Activated CD4-positive, alpha-beta T cell treated with anti-CD3 and anti-CD28 coated beads, Interleukin-2, amount 10 ng/mL, durations not matched to agents 7 days and 5 days (primary cell): ENCODE measurements at regions not wholly inside any gene's neighbourhood (a gene's known extent, or its start where the extent isn't known, plus 50 kb on each side); places are given as distances from the start of the nearest gene placed in this dataset.

Experiments used
- CTCF ChIA-PET: fragments of 350-600 bp; sonication (Branson Sonifier 250); formaldehyde crosslinking; loops from one replicate; lab custom pipeline; 2021; ENCODE audit warnings: antibody characterized with exemption; lab: Charles Lee
- POLR2A ChIA-PET: fragments of 350-600 bp; sonication (Branson Sonifier 250); formaldehyde crosslinking; loops from one replicate; lab custom pipeline; 2021; ENCODE audit warnings: antibody characterized with exemption; lab: Charles Lee
- DNase-seq: peaks from one replicate; pipeline ENCODE4 v3.0.0-alpha.2; 2020
- H3K27ac Mint-ChIP-seq: one replicate; pipeline ENCODE4 v1.8.0; 2021; ENCODE audit warnings: mild to moderate bottlenecking, moderate library complexity, mixed read lengths
- H3K27me3 Mint-ChIP-seq: one replicate; pipeline ENCODE4 v1.8.0; 2021; ENCODE audit warnings: mixed read lengths
- H3K36me3 Mint-ChIP-seq: one replicate; pipeline ENCODE4 v1.8.0; 2021; ENCODE audit warnings: low read depth, mixed read lengths
- H3K4me1 Mint-ChIP-seq: one replicate; pipeline ENCODE4 v1.8.0; 2021; ENCODE audit warnings: mixed read lengths
- H3K4me3 Mint-ChIP-seq: one replicate; pipeline ENCODE4 v1.8.0; 2021; ENCODE audit warnings: mild to moderate bottlenecking, moderate library complexity, mixed read lengths
- H3K9me3 Mint-ChIP-seq: one replicate; pipeline ENCODE4 v1.8.0; 2021; ENCODE audit warnings: mixed read lengths

DNA sequence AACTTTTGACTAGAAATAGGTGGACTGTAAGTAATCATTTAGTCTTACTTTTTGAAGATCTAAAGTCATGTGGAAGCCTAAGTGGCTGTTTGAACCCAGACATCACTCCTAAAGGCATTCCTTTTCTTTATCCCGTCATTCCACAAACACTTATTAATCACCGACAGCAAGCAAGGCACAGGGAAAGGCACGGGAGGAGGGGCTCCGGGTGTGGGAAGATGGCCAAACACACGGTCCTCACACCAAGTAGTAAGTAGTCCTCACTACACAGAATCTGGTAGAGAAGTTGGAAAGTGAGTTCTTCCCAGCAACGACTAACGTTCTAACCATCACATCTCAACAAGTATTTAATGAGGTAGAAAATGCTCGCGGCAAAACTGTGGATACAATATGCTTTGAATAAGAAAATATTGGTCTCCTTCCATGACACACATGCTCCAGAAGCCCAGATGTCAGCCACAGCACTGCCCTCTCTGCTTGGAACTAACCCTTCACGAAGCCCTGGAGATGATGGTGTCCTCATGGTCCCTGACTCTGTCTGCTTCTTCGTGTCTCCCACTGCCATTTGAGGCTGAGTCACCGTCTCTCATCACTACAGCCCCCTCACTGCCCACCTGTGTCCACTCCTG, 202.2 kb downstream of the OPA1 start:
- Mint-ChIP-seq H3K27me3 (peaks cover 8% of the 10 kb centered on the region), H3K4me3 (no peak overlapping the region), H3K36me3 (no peaks in the 10 kb centered on the region), H3K9me3 (no peaks in the 10 kb centered on the region), H3K4me1 (peaks cover 4% of the 10 kb centered on the region), H3K27ac (no peak overlapping the region)
- ChIA-PET POLR2A (no interaction called here), CTCF (no interaction called here)
- no peak for DNase-seq

DNA sequence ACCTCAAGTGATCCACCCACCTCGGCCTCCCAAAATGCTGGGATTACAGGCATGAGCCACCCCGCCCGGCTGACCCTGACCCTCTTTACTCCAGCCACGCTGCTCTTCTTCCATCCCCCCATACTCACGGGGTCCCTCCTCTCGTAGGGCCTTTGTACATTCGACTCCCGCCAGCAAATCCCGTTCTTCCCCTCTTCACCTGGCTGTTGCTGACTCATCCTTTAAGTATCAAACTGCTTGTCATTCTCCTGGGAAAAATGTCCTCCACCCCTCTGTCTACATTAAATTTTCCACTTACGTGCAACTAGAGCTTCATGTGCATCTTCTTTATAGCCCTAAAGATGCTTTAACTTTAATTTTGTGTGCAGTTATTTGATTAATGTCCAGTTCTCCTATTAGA, 203.1 kb downstream of the OPA1 start:
- DNase-seq, result no peak
- Mint-ChIP-seq H3K4me1 (peaks cover 4% of the 10 kb centered on the region), H3K27ac (no peak overlapping the region), H3K9me3 (no peaks in the 10 kb centered on the region), H3K36me3 (no peaks in the 10 kb centered on the region), H3K4me3 (no peak overlapping the region), H3K27me3 (peaks cover 4% of the 10 kb centered on the region)
- ChIA-PET CTCF (interaction anchor here (0.6 kb wide), 1 partner anchor 124 kb away, joined by 3 read pairs; no protein-coding TSS in a partner anchor), POLR2A (no interaction called here)

DNA sequence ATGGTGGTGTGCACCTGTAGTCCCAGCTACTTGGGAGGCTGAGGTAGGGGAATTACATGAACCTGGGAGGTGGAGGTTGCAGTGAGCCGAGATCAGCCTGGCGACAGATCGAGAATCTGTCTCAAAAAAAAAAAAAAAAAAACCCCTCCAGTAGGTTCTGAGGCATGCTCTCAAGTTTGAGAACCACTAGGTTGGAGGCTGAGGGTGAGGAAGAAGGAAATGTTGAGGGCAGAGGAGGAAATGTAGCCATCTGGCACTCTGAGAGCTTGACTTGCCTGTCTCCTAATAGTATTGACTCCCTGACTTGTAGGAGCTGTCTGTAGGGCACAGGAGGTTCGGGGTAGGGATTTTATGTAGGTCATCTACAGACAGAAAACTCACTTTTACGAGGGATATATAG, 204.6 kb downstream of the OPA1 start:
- Mint-ChIP-seq H3K27me3 (peaks cover 4% of the 10 kb centered on the region), H3K27ac (no peak overlapping the region), H3K4me1 (no peaks in the 10 kb centered on the region), H3K4me3 (no peak overlapping the region), H3K36me3 (no peaks in the 10 kb centered on the region), H3K9me3 (no peaks in the 10 kb centered on the region)
- DNase-seq, result no peak
- POLR2A ChIA-PET, result no interaction called here
- CTCF ChIA-PET, result interaction anchor here (0.6 to 1.2 kb wide), 3 partner anchors 103 to 1396 kb away, joined by 3 read pairs; no protein-coding TSS in a partner anchor

DNA sequence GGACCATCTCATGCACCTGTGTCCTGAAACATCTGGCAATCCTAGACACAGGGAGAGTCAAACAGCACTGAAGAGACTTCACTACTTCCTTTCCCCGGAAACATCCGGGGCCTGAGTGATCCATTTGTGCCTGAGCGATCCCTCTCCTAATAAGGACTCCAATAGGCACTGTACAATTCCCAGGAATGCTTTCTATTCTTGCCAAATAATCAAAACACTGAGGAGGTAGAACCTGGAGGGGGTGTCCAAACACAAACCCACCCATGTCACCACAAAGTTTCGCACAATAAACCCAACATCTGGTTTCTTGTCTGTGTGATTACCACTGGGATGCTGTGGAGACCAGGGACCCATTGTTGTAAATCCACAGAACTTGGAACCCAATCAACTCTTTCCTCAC, 205.0 kb downstream of the OPA1 start:
- Mint-ChIP-seq H3K27me3 (peaks cover 4% of the 10 kb centered on the region), H3K4me3 (no peak overlapping the region), H3K4me1 (no peaks in the 10 kb centered on the region), H3K9me3 (no peaks in the 10 kb centered on the region), H3K27ac (no peak overlapping the region), H3K36me3 (no peaks in the 10 kb centered on the region)
- ChIA-PET POLR2A (no interaction called here), CTCF (interaction anchor here (0.6 kb wide), 1 partner anchor 1396 kb away, joined by 3 read pairs; no protein-coding TSS in a partner anchor)
- DNase-seq, result no peak

DNA sequence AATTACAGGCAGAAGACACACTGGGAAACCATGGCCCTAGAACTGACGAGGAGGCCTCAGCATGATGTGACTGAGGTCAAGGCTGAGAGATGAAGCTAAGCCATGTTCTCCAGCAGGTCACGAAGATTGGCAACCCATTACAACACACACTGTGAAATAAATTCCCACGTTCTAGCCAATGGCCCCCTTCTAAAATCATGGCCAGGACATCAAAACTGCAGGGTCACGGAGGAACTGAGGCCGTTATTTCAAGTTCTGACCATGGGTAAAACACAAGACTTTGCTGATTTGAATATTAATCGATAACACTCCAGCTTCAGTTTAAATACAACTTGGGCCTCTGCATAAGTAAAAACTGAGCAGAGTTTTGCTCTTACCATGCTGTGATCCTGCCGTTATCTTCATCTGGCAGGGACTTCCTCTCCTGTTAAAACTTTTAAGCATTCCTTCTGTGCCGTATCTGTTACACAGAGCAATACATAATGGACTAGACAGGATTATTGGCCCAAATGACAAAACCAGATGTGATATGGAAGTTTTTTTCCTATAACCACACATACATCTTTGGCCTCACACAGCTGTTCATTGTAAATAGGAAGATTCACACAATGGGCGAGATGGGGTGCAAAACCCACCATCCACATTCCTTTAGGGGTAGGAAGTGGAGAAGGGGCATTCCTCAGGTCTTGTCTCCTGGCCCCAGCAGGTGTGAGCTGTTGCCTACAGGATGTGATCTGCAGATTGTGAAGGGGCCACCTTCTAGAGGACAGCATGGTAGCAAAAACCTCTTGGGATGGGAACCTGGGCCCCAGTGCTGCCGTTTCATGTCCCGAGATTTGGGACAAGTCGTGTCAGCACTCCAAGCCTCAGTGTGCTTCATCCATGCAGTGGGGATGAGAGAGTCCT, 207.4 kb downstream of the OPA1 start:
- ChIA-PET POLR2A (no interaction called here), CTCF (interaction anchor here (0.9 to 1.8 kb wide), 2 partner anchors 19 to 402 kb away, joined by 3 to 5 read pairs; no protein-coding TSS in a partner anchor)
- Mint-ChIP-seq H3K27me3 (peaks cover 6% of the 10 kb centered on the region), H3K4me1 (no peaks in the 10 kb centered on the region), H3K36me3 (no peaks in the 10 kb centered on the region), H3K9me3 (no peaks in the 10 kb centered on the region), H3K27ac (no peak overlapping the region), H3K4me3 (no peak overlapping the region)
- no peak for DNase-seq

- H3K27me3 Mint-ChIP-seq, result peaks cover 8% of the 10 kb centered on the region
- no peaks in the 10 kb centered on the region for H3K36me3 Mint-ChIP-seq
- no peaks in the 10 kb centered on the region for H3K4me1 Mint-ChIP-seq
- H3K27ac Mint-ChIP-seq, result no peak overlapping the region
- H3K9me3 Mint-ChIP-seq, result no peaks in the 10 kb centered on the region
- POLR2A ChIA-PET, result interaction anchor here (0.7 kb wide), 1 partner anchor 329 kb away, joined by 5 read pairs; no protein-coding TSS in a partner anchor
- no peak for DNase-seq
- no peak overlapping the region for H3K4me3 Mint-ChIP-seq
- CTCF ChIA-PET, result interaction anchor here (0.7 to 1.8 kb wide), 2 partner anchors 20 to 307 kb away, joined by 3 to 5 read pairs; no protein-coding TSS in a partner anchor
Measured at GRCh38 chr3:193801097-193801496, 208.1 kb downstream of the OPA1 start.

DNA sequence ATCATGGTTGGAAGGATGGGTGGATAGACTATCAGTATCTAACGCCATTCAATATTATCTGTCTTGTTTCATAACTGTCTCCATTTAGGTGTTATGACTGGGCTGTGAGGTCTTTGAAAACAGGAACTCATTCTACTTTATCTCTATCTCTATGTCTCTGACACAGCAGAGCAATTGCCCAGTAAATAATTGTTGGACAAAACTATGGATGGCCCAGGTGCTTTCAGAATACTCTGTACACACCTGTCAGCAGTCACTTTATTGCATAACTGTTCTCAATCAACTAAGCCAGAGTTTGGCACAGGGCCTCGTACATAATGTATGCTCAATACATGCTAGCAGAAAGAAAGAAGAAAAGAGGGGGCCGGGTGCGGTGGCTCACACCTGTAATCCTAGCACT, 210.3 kb downstream of the OPA1 start:
- POLR2A ChIA-PET, result no interaction called here
- no peaks in the 10 kb centered on the region for H3K9me3 Mint-ChIP-seq
- DNase-seq, result no peak
- H3K4me1 Mint-ChIP-seq, result no peaks in the 10 kb centered on the region
- no peaks in the 10 kb centered on the region for H3K36me3 Mint-ChIP-seq
- H3K27ac Mint-ChIP-seq, result no peak overlapping the region
- CTCF ChIA-PET, result no interaction called here
- H3K4me3 Mint-ChIP-seq, result no peak overlapping the region
- peaks cover 14% of the 10 kb centered on the region for H3K27me3 Mint-ChIP-seq

GRCh38 chr3:193805448-193805847, 212.4 kb downstream of the OPA1 start:
- POLR2A ChIA-PET, result no interaction called here
- Mint-ChIP-seq H3K4me3 (no peak overlapping the region), H3K27ac (no peak overlapping the region), H3K27me3 (peaks cover 14% of the 10 kb centered on the region), H3K9me3 (no peaks in the 10 kb centered on the region), H3K36me3 (no peaks in the 10 kb centered on the region), H3K4me1 (no peaks in the 10 kb centered on the region)
- CTCF ChIA-PET, result interaction anchor here (0.6 to 0.7 kb wide), 2 partner anchors 21 to 583 kb away, joined by 3 to 6 read pairs; no protein-coding TSS in a partner anchor
- DNase-seq, result no peak

DNA sequence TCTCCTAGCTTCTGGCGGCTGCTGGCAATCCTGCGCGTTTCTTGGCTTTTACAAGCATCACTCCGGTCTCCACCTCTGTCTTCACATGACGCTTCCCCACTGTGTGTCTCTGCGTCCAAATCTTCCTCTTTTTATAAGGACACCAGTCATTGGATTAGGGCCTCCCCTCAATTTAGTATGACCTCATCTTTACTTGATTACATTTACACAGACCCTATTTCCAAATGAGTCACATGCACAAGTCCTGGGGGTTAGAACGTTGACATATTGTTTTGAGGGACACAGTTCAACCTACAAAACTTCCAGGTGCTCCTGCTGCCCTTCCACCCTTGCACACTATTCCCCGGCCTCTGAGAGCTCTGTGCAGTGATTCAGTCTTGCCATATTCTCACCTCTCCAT, 215.3 kb downstream of the OPA1 start:
- Mint-ChIP-seq H3K9me3 (no peaks in the 10 kb centered on the region), H3K4me1 (no peaks in the 10 kb centered on the region), H3K4me3 (no peak overlapping the region), H3K27me3 (peaks cover 18% of the 10 kb centered on the region), H3K27ac (no peak overlapping the region), H3K36me3 (no peaks in the 10 kb centered on the region)
- ChIA-PET POLR2A (no interaction called here), CTCF (interaction anchor here (1.2 kb wide), 1 partner anchor 507 kb away, joined by 3 read pairs; no protein-coding TSS in a partner anchor)
- no peak for DNase-seq

DNA sequence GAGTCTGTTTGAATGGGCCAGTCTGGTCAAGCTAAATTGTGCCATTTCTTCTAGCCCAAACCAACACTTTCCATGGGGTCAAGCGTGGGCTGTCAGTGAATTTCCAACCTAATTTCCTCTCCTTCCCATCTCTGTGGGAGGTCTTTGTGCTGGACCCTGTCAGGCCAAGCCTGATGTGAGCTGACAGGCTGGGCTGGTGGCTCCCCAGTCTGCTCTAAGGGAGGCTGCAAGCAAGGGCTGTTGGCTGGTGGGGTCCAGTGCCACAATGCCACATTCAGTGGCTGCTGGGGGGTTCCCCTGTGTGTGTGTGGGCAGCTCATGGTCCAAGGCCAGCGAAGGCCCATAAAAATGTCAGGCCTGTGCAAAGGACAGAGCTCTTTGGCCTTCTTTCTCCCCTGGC, 216.1 kb downstream of the OPA1 start:
- H3K36me3 Mint-ChIP-seq, result no peaks in the 10 kb centered on the region
- no peaks in the 10 kb centered on the region for H3K4me1 Mint-ChIP-seq
- H3K9me3 Mint-ChIP-seq, result no peaks in the 10 kb centered on the region
- CTCF ChIA-PET, result interaction anchor here (1.2 kb wide), 1 partner anchor 507 kb away, joined by 3 read pairs; no protein-coding TSS in a partner anchor
- peaks cover 19% of the 10 kb centered on the region for H3K27me3 Mint-ChIP-seq
- no peak overlapping the region for H3K27ac Mint-ChIP-seq
- no peak overlapping the region for H3K4me3 Mint-ChIP-seq
- no peak for DNase-seq
- POLR2A ChIA-PET, result no interaction called here

DNA sequence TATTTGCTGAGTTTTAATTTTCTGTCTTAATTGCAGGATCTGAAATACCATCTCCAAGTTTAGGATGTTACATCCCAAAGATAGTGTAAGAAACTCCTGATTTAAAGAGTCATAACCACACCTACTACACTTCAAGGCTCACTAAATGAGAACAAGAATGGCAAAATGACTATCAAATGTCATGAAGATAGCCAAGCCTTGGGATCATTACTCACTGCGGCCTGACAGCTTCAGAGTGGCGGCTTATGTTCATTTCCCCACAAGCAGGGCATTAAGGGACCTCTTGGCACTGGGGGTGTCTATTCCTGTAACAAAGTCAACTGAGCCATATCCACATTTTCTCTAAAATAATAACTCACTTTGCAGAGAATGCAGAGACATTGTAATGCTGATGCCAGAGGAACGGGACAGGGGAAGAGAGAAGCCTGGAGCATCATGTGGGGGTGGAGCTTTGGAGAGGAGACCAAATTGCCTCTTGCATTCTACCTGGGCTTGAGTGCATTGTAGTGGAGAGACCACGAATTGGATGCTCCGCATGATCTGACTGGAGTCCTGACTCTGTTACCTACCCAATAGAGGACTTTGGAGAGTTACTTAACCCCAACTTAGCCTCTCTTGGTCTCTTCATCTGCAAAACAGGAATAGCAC, 219.2 kb downstream of the OPA1 start:
- H3K4me1 Mint-ChIP-seq, result no peaks in the 10 kb centered on the region
- no peak for DNase-seq
- POLR2A ChIA-PET, result no interaction called here
- H3K36me3 Mint-ChIP-seq, result no peaks in the 10 kb centered on the region
- no peaks in the 10 kb centered on the region for H3K9me3 Mint-ChIP-seq
- CTCF ChIA-PET, result no interaction called here
- no peak overlapping the region for H3K4me3 Mint-ChIP-seq
- no peak overlapping the region for H3K27ac Mint-ChIP-seq
- peaks cover 9% of the 10 kb centered on the region for H3K27me3 Mint-ChIP-seq

DNA sequence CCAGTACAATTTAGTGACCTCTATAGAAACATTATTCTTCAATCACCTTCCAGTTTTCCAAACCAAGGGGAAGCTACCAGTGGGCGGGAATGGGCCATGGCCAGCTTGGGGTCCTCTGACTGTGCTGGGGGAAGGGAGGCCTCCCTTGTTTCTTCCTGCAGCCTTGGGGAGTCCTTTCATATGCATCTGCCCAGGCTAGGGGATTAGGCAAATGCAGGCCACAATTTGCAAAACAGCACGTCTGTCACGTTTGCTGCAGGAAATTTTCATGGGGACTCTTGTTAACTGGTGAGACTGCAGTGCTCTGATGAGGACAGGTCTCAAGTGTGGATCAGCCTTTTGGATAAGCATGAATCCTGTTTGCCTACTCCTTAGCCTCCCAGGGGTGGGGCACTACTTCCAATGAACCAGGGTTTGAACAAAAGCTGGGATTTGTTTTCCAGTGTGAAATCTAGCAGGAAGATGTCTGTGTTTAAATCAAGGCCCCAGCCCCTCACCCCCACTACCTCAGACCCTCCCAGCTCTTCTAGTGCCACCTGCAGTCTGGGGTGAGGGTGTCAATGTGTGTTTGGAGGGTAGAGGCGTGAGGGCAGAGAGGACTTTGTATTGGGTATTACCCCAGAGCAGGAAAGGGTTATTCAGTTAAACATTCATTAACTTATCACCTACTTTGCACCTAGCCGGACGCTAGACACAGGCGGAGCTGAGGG, 219.9 kb downstream of the OPA1 start:
- ChIA-PET POLR2A (no interaction called here), CTCF (no interaction called here)
- no peak overlapping the region for H3K4me3 Mint-ChIP-seq
- H3K36me3 Mint-ChIP-seq, result no peaks in the 10 kb centered on the region
- no peak for DNase-seq
- H3K27ac Mint-ChIP-seq, result no peak overlapping the region
- peaks cover 9% of the 10 kb centered on the region for H3K27me3 Mint-ChIP-seq
- no peaks in the 10 kb centered on the region for H3K4me1 Mint-ChIP-seq
- H3K9me3 Mint-ChIP-seq, result no peaks in the 10 kb centered on the region
